ENCODE measurements at regions not wholly inside any gene's neighbourhood (a gene's known extent, or its start where the extent isn't known, plus 50 kb on each side); places are given as distances from the start of the nearest gene placed in this dataset.
"Not testable (repeated sequence)": the region's sequence is repeated elsewhere in the genome, so short reads cannot be mapped to it uniquely, and the experiment has no call there.

GRCh38 chr2:185507719-185508118 lies 230.9 kb upstream of the FSIP2 start:
- TF ChIP-seq, protein P1, sequence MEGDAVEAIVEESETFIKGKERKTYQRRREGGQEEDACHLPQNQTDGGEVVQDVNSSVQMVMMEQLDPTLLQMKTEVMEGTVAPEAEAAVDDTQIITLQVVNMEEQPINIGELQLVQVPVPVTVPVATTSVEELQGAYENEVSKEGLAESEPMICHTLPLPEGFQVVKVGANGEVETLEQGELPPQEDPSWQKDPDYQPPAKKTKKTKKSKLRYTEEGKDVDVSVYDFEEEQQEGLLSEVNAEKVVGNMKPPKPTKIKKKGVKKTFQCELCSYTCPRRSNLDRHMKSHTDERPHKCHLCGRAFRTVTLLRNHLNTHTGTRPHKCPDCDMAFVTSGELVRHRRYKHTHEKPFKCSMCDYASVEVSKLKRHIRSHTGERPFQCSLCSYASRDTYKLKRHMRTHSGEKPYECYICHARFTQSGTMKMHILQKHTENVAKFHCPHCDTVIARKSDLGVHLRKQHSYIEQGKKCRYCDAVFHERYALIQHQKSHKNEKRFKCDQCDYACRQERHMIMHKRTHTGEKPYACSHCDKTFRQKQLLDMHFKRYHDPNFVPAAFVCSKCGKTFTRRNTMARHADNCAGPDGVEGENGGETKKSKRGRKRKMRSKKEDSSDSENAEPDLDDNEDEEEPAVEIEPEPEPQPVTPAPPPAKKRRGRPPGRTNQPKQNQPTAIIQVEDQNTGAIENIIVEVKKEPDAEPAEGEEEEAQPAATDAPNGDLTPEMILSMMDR (IDR thresholded peaks at IDR 0.05; ENCODE audit: low read depth, low read length): no peak
- no peak overlapping the region for H3K4me3 ChIP-seq (ENCODE audit: low read depth, low read length)

GRCh38 chr2:185510060-185510459 lies 228.5 kb upstream of the FSIP2 start:
- no peak overlapping the region for H3K4me3 ChIP-seq (ENCODE audit: low read depth, low read length)
- TF ChIP-seq, protein P1 (IDR thresholded peaks at IDR 0.05; ENCODE audit: low read depth, low read length): no peak

DNA sequence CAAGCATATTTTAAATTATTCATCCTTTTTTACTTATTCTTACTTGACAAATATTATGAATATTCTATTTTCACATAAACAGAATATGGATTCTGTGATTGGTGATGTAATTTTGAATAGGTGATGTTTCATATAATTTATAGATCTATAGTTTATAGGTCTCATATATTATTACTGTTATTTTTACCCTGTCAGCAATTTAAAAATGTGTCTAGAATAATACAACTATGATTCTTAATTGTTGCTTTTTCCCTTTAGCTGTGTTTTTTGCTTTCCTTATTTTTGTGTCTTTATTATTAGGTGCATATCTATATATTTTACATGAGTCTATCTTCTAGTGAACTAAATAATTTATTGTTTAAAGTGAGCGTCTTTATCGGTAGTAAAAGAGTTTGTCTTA lies 226.7 kb upstream of the FSIP2 start:
- TF ChIP-seq, protein P1 (IDR thresholded peaks at IDR 0.05; ENCODE audit: low read depth, low read length): no peak
- no peak overlapping the region for H3K4me3 ChIP-seq (ENCODE audit: low read depth, low read length)

DNA sequence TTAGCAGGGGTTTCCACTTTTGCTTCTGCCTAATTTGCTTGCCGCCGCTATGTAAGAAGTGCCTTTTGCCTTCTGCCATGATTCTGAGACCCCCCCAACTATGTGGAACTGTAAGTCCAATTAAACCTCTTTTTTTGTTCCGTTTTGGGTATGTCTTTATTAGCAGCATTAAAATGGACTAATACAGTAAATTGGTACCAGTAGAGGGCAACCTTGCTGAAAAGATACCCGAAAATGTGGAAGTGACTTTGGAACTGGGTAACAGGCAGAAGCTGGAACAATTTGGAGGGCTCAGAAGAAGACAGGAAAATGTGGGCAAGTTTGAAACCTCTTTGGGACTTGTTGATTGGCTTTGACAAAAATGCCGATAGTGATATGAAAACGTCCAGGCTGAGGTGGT lies 216.1 kb upstream of the FSIP2 start:
- no peak overlapping the region for H3K4me3 ChIP-seq (ENCODE audit: low read depth, low read length)
- TF ChIP-seq, protein P1 (IDR thresholded peaks at IDR 0.05; ENCODE audit: low read depth, low read length): no peak

DNA sequence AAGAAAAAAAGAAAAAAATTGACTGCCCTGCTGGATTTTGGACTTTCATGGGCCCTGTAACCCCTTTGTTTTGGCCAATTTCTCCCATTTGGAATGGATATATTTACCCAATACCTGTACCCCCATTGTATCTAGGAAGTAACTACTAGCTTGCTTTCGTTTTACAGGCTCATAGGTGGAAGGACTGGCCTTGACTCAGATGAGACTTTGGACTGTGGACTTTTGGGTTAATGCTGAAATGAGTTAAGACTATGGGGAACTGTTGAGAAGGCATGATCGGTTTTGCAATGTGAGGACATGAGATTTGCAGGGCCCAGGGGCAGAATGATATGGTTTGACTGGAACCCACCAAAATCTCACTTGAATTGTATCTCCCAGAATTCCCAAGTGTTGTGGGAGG lies 214.4 kb upstream of the FSIP2 start:
- H3K4me3 ChIP-seq (ENCODE audit: low read depth, low read length): not testable (repeated sequence)

- no peak overlapping the region for H3K4me3 ChIP-seq (ENCODE audit: low read depth, low read length)
- TF ChIP-seq, protein P1 (IDR thresholded peaks at IDR 0.05; ENCODE audit: low read depth, low read length): no peak
Measured at GRCh38 chr2:185526161-185526560, 212.4 kb upstream of the FSIP2 start.

GRCh38 chr2:185531721-185532120 lies 206.9 kb upstream of the FSIP2 start:
- no peak overlapping the region for H3K4me3 ChIP-seq (ENCODE audit: low read depth, low read length)
- TF ChIP-seq, protein P1 (IDR thresholded peaks at IDR 0.05; ENCODE audit: low read depth, low read length): no peak

DNA sequence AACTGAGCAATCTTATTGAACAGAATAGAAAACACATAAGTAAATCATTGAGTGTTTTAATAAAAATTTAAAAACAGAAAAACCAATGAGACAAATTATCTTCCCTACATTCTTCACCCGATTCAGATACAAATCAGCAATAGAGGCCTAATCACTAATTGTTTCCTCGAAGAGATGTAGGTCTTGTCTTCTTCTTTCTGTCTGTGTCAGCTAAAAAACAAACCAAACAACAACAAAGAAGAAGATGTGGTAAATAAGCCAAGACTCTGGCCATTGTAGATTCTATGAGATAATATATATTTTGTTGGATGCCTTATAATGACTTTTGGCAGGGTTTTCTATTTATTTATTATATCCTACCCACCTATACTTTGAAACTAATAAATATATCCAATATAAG lies 200.9 kb upstream of the FSIP2 start:
- TF ChIP-seq, protein P1 (IDR thresholded peaks at IDR 0.05; ENCODE audit: low read depth, low read length): no peak
- H3K4me3 ChIP-seq (ENCODE audit: low read depth, low read length): no peak overlapping the region

All from WI38 (cell line).